Ovary (tissue), 7 donors: ENCODE measurements at regions not wholly inside any gene's neighbourhood (a gene's known extent, or its start where the extent isn't known, plus 50 kb on each side); places are given as distances from the start of the nearest gene placed in this dataset.

ENCODE experiments used
- DNase-seq, 5 donors: peaks; one replicate each; pipeline ENCODE4 v3.0.0-alpha.2; 2019 to 2020
- H3K27ac ChIP-seq, 2 donors: fragments of 200-600 bp; one replicate each; pipeline versions ENCODE4 v1.5.1 to v1.8.0; 2019 to 2022
- H3K27me3 ChIP-seq: fragments of 200-600 bp; one replicate; pipeline ENCODE4 v1.8.0; 2022
- H3K36me3 ChIP-seq: fragments of 200-600 bp; sonication (generic); one replicate; pipeline ENCODE4 v1.5.1; 2019
- H3K4me1 ChIP-seq: one replicate; pipeline ENCODE4 v1.8.1; 2013; ENCODE audit warnings: mild to moderate bottlenecking, moderate library complexity; ENCODE audit not compliant: insufficient read depth
- H3K4me3 ChIP-seq: fragments of 200-600 bp; sonication (generic); one replicate; pipeline ENCODE4 v1.5.1; 2017
- H3K9me3 ChIP-seq, 2 donors: fragments of 200-600 bp in 1 of 2; sonication (generic) in 1 of 2; one replicate each; pipeline versions ENCODE4 v1.5.1 to v1.8.1; 2013 to 2019; ENCODE audit warnings: mild to moderate bottlenecking in 1 of 2, moderate library complexity in 1 of 2
- EP300 ChIP-seq: sonication (generic); formaldehyde crosslinking; IDR thresholded peaks from one replicate; pipeline ENCODE4 v1.6.1; 2017; ENCODE audit warnings: antibody characterized with exemption
- POLR2A ChIP-seq: fragments of 450-650 bp; IDR thresholded peaks from one replicate; pipeline ENCODE4 v1.6.1; 2017; ENCODE audit warnings: antibody characterized with exemption, mild to moderate bottlenecking, moderate library complexity
- WGBS, 3 donors: extraction: QIAGEN DNeasy Blood & Tissue Kit in 1 of 3; methylation state at CpG; one replicate each; pipeline versions ENCODE4 v1.1.5 to v1.1.7; 2013 to 2017; 5-methylcytosine and 5-hydroxymethylcytosine counted together
- intact Hi-C, 4 donors: fragments of 100-400 bp; cut with DNase I; formaldehyde crosslinking; loops; one replicate each; pipeline versions ENCODE4 v1.11.0 to v1.15.1; 2022 to 2023
- TF ChIP-seq, protein P1 (sequence below), 3 donors: fragments of 450-650 bp in 2 of 3; fragments of 200-600 bp in 1 of 3; IDR thresholded peaks; one replicate each; pipeline versions ENCODE4 v1.5.1 to v1.8.0; 2016 to 2022; ENCODE audit warnings: antibody characterized with exemption in 3 of 3, mild to moderate bottlenecking in 1 of 3
- donor health status: DM: no; HTN: no; CAD: no; lungs with moderate emphysema.
- donor health status: DM: no; HTN: no; CAD: no.
- donor health status: Bipolar disorder and iron deficiency.
- donor health status: DM: no; HTN: no; CAD: no.
- donor health status: DM: yes; HTN: yes; CAD: no.

DNA sequence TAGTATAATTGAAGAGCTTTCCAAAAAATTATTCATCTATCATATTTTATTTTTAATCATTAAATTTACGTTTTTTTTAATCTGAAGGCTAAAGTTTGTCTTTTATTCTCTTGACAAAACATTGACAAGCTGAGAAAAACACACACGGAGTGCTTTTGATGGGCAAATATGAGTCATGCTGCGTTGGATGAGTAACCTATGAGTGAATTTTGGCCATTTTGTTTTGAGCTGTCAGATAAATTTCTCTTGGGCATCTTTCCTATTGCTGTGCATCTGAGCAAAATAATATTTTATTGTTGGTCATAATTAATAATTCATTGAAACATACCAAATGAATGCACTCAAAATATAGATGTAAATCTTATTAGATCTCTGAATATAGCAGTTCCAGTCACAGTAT lies 1144.1 kb upstream of the ADGRL2 start:
- Histone ChIP-seq H3K27ac (no peak overlapping the region), H3K4me1 (no peaks in the 10 kb centered on the region), H3K36me3 (no peaks in the 10 kb centered on the region), H3K4me3 (no peak overlapping the region), H3K9me3 (no peaks in the 10 kb centered on the region), H3K27me3 (no peaks in the 10 kb centered on the region)
- intact Hi-C loops = no loop called here
- DNase-seq = no peak
- TF ChIP-seq EP300 = no peak
- no peak for TF ChIP-seq POLR2A
- TF ChIP-seq, protein P1, sequence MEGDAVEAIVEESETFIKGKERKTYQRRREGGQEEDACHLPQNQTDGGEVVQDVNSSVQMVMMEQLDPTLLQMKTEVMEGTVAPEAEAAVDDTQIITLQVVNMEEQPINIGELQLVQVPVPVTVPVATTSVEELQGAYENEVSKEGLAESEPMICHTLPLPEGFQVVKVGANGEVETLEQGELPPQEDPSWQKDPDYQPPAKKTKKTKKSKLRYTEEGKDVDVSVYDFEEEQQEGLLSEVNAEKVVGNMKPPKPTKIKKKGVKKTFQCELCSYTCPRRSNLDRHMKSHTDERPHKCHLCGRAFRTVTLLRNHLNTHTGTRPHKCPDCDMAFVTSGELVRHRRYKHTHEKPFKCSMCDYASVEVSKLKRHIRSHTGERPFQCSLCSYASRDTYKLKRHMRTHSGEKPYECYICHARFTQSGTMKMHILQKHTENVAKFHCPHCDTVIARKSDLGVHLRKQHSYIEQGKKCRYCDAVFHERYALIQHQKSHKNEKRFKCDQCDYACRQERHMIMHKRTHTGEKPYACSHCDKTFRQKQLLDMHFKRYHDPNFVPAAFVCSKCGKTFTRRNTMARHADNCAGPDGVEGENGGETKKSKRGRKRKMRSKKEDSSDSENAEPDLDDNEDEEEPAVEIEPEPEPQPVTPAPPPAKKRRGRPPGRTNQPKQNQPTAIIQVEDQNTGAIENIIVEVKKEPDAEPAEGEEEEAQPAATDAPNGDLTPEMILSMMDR (IDR thresholded peaks at IDR 0.05) = no peak
- 79 to 83% (median 80%) methylated on average over 3 of the region's 3 CpGs for WGBS, 3 donors

DNA sequence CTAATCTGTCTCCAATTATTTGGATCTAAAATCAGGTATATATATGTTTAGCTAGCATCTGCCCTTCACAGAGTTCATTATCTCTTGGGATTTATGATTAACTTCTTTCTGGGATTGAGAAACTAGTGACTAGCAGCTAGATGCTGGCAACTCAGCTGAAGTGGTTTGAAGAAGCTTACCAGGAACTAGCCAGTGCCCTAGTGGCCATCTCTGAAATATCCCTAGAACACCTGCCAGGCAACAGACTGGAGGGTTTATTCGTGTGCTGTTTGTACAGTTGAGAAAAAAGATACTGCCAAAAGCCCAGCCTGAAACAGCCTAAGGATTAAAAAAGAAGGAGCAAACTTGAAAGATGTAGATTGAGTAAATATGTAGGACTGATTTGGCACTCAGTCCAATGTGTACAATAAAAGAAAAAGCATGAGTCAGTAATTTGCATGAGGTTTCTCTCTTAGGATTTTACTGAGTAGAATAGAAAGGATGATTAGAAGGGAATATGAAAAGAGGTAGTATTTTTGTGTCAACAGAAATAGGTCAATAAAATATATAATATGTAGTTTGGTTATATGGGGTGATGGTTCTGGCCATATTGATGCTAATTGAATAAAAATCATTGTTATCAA lies 1144.6 kb upstream of the ADGRL2 start:
- H3K9me3 ChIP-seq = no peaks in the 10 kb centered on the region
- H3K27me3 ChIP-seq = no peaks in the 10 kb centered on the region
- no peak overlapping the region for H3K4me3 ChIP-seq
- WGBS, 3 donors = 66 to 74% (median 70%) methylated on average over 1 of the region's 1 CpG
- intact Hi-C loops = no loop called here
- no peaks in the 10 kb centered on the region for H3K36me3 ChIP-seq
- no peak overlapping the region for H3K27ac ChIP-seq
- no peak for TF ChIP-seq EP300
- TF ChIP-seq, protein P1 (IDR thresholded peaks at IDR 0.05) = no peak
- no peak for TF ChIP-seq POLR2A
- DNase-seq = no peak
- H3K4me1 ChIP-seq = no peaks in the 10 kb centered on the region

DNA sequence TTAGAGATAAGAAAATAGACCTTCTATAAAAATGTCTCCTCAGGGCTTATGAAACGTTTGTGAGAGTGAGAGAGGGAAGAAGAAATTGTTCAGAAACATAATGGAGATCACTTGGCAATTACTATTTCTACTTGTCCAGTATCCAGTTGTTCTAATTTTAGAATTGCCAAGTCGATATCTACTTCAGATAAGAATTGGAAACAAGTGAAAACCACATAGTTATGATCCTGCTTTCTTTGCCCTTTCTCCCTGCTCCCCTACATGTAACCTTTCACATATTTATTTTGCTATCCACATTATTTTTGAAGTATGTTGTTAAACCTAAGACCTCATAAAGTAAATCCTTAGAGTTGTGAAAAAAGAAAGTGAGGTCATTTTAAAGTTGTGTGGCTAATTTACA lies 1154.7 kb upstream of the ADGRL2 start:
- H3K4me1 ChIP-seq = no peaks in the 10 kb centered on the region
- TF ChIP-seq, protein P1 (IDR thresholded peaks at IDR 0.05) = no peak
- TF ChIP-seq POLR2A = no peak
- no peak for TF ChIP-seq EP300
- intact Hi-C loops = no loop called here
- H3K9me3 ChIP-seq = no peaks in the 10 kb centered on the region
- H3K36me3 ChIP-seq = no peaks in the 10 kb centered on the region
- 7 to 13% (median 11%) methylated on average over 2 of the region's 2 CpGs for WGBS, 3 donors
- DNase-seq = no peak
- no peak overlapping the region for H3K27ac ChIP-seq
- no peaks in the 10 kb centered on the region for H3K27me3 ChIP-seq
- H3K4me3 ChIP-seq = no peak overlapping the region

DNA sequence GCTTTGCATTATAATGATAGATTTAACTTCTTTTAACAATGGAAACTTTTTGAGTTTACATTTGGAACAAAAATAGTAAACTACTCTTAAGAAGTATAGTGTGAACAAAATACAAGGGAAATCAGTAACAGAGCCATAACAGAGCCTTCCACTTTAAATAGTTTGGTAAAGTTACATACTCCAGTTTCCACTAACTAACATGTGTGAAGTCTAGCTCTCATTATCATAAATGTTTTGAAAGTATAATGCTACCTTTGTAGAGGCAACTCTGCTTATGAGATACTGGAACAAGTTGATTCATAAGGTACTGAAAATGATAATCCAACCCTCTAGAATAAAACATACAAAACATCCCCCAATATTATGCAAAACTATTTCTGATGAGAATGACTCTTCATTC lies 1155.1 kb upstream of the ADGRL2 start:
- DNase-seq = no peak
- TF ChIP-seq POLR2A = no peak
- TF ChIP-seq, protein P1 (IDR thresholded peaks at IDR 0.05) = no peak
- no peak for TF ChIP-seq EP300

More for the DNA sequence above, 1155.1 kb upstream of the ADGRL2 start:
- Histone ChIP-seq H3K4me3 (no peak overlapping the region), H3K27ac (no peak overlapping the region), H3K27me3 (no peaks in the 10 kb centered on the region), H3K36me3 (no peaks in the 10 kb centered on the region), H3K9me3 (no peaks in the 10 kb centered on the region), H3K4me1 (no peaks in the 10 kb centered on the region)
- intact Hi-C loops = no loop called here
